ENCODE measurements at regions not wholly inside any gene's neighbourhood (a gene's known extent, or its start where the extent isn't known, plus 50 kb on each side); places are given as distances from the start of the nearest gene placed in this dataset.

- TF ChIP-seq EZH2 (IDR thresholded peaks at IDR 0.05) (no peak), CTCF (IDR thresholded peaks at IDR 0.05 in 2 of 3, conservative IDR thresholded peaks at IDR 0.05 in 1 of 3; ENCODE audit: borderline replicate concordance in 1 of 3, insufficient read depth in 1 of 3, low read depth in 2 of 3, low read length in 2 of 3) (no peak), POLR2A (IDR thresholded peaks at IDR 0.05; ENCODE audit: borderline replicate concordance, extremely low read depth, insufficient read depth, insufficient read length) (no peak), ZNF274 (IDR thresholded peaks at IDR 0.05; ENCODE audit: low read depth, low read length) (no peak)
Observed at GRCh38 chr2:193668557-193669323, 1474.0 kb upstream of the TMEFF2 start.

All from HCT116 (cell line).